ENCODE measurements at regions not wholly inside any gene's neighbourhood (a gene's known extent, or its start where the extent isn't known, plus 50 kb on each side); places are given as distances from the start of the nearest gene placed in this dataset.

- H3K27me3 Mint-ChIP-seq: no peaks in the 10 kb centered on the region
- peaks cover 38% of the 10 kb centered on the region for H3K4me1 Mint-ChIP-seq
- no peaks in the 10 kb centered on the region for H3K36me3 Mint-ChIP-seq (ENCODE audit: low read depth)
- CTCF ChIA-PET: no interaction called here
- no peak overlapping the region for H3K4me3 Mint-ChIP-seq
- H3K27ac Mint-ChIP-seq: no peak overlapping the region
- POLR2A ChIA-PET: no interaction called here
- no peaks in the 10 kb centered on the region for H3K9me3 Mint-ChIP-seq (ENCODE audit: low read depth)
- intact Hi-C loops (cut with DNase I, micrococcal nuclease): no loop called here
- ATAC-seq: no peak
- no peak for DNase-seq
These were observed 125.9 kb upstream of the CXCR4 start for GRCh38 chr2:136243638-136244535.

DNA sequence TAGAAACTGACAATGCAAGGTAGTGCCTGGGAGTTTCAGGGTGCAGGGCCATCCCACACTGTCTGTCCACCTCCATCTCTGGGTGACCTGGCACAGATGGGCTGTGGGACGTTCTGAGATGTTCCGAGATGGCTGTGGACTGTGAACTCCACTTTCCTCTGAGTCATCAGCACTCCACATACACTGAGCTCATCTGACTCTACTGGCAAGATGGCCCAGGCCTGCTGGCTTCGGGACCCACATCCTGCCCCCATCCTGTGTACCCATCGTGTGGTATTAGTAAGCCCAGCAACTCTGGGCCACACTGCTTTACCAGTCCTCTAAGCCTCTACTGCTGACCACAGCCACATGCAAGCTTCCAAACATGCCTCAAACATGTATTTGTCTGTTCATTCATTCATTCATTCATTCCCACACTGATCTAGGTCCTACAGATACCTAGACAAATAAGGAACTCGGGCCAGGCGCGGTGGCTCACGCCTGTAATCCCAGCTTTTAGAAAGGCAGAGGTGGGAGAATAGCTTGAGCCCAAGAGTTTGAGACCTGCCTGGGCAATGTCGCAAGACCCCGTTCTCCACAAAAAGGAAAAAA, 124.8 kb upstream of the CXCR4 start:
- ATAC-seq: peak; percentile 68
- CTCF ChIA-PET: interaction anchor here (0.7 to 1.6 kb wide), 2 partner anchors 129 to 138 kb away, joined by 3 to 8 read pairs; no protein-coding TSS in a partner anchor
- Mint-ChIP-seq H3K36me3 (ENCODE audit: low read depth) (peaks cover 2% of the 10 kb centered on the region), H3K27me3 (no peaks in the 10 kb centered on the region), H3K4me1 (peaks cover 48% of the 10 kb centered on the region), H3K9me3 (ENCODE audit: low read depth) (no peaks in the 10 kb centered on the region), H3K4me3 (no peak overlapping the region), H3K27ac (peak overlapping the region; percentile 78)
- intact Hi-C loops (cut with DNase I, micrococcal nuclease): no loop called here
- POLR2A ChIA-PET: no interaction called here
- peak; percentile 64 for DNase-seq

- H3K27ac Mint-ChIP-seq: peak overlapping the region; percentile 78
- CTCF ChIA-PET: interaction anchor here (1.6 kb wide), 1 partner anchor 139 kb away, joined by 8 read pairs; no protein-coding TSS in a partner anchor
- ATAC-seq (no peak), DNase-seq (no peak)
- peaks cover 43% of the 10 kb centered on the region for H3K4me1 Mint-ChIP-seq
- no peaks in the 10 kb centered on the region for H3K27me3 Mint-ChIP-seq
- intact Hi-C loops (cut with DNase I, micrococcal nuclease): no loop called here
- H3K36me3 Mint-ChIP-seq (ENCODE audit: low read depth): peaks cover 2% of the 10 kb centered on the region
- H3K4me3 Mint-ChIP-seq: no peak overlapping the region
- POLR2A ChIA-PET: no interaction called here
- H3K9me3 Mint-ChIP-seq (ENCODE audit: low read depth): no peaks in the 10 kb centered on the region
These were observed 124.2 kb upstream of the CXCR4 start for GRCh38 chr2:136242100-136242499.

GRCh38 chr2:136239079-136239685, 121.2 kb upstream of the CXCR4 start:
- CTCF ChIA-PET: interaction anchor here (0.5 to 1.8 kb wide), 7 partner anchors 12 to 255 kb away, joined by 3 to 10 read pairs (median 4); no protein-coding TSS in a partner anchor
- H3K27me3 Mint-ChIP-seq: no peaks in the 10 kb centered on the region
- peaks cover 43% of the 10 kb centered on the region for H3K4me1 Mint-ChIP-seq
- H3K27ac Mint-ChIP-seq: peak overlapping the region; percentile 93
- ATAC-seq (peak; percentile 12), DNase-seq (no peak)
- H3K36me3 Mint-ChIP-seq (ENCODE audit: low read depth): peaks cover 2% of the 10 kb centered on the region
- intact Hi-C loops (cut with DNase I, micrococcal nuclease): loop anchor here (1.0 to 10.0 kb wide), 10 partner anchors 26 to 324 kb away; partner anchors contain the start of gene CXCR4 (in 1 of the 2)
- H3K4me3 Mint-ChIP-seq: no peak overlapping the region
- POLR2A ChIA-PET: interaction anchor here (0.6 to 2.0 kb wide), 7 partner anchors 8 to 144 kb away, joined by 3 to 8 read pairs (median 6); no protein-coding TSS in a partner anchor
- H3K9me3 Mint-ChIP-seq (ENCODE audit: low read depth): no peaks in the 10 kb centered on the region

- POLR2A ChIA-PET: interaction anchor here (0.6 to 2.0 kb wide), 8 partner anchors 9 to 145 kb away, joined by 3 to 8 read pairs (median 5); no protein-coding TSS in a partner anchor
- peak overlapping the region; percentile 15 for H3K4me3 Mint-ChIP-seq
- peak; percentile 82 for ATAC-seq
- H3K27ac Mint-ChIP-seq: peak overlapping the region; percentile 93
- no peaks in the 10 kb centered on the region for H3K27me3 Mint-ChIP-seq
- H3K9me3 Mint-ChIP-seq (ENCODE audit: low read depth): no peaks in the 10 kb centered on the region
- DNase-seq: peak; percentile 44
- intact Hi-C loops (cut with DNase I, micrococcal nuclease): loop anchor here (1.0 to 10.0 kb wide), 10 partner anchors 26 to 324 kb away; partner anchors contain the start of gene CXCR4 (in 1 of the 2)
- CTCF ChIA-PET: interaction anchor here (0.7 to 1.8 kb wide), 9 partner anchors 12 to 144 kb away, joined by 3 to 10 read pairs (median 4); no protein-coding TSS in a partner anchor
- H3K4me1 Mint-ChIP-seq: peaks cover 43% of the 10 kb centered on the region
- H3K36me3 Mint-ChIP-seq (ENCODE audit: low read depth): peaks cover 2% of the 10 kb centered on the region
These were observed 120.5 kb upstream of the CXCR4 start for GRCh38 chr2:136238286-136239078.

GRCh38 chr2:136236019-136236418, 118.1 kb upstream of the CXCR4 start:
- H3K27ac Mint-ChIP-seq: no peak overlapping the region
- no peak overlapping the region for H3K4me3 Mint-ChIP-seq
- intact Hi-C loops (cut with DNase I, micrococcal nuclease): loop anchor here in 1 of 2 experiments (5.0 to 10.0 kb wide), 3 partner anchors 119 to 321 kb away; partner anchors contain the start of gene CXCR4
- POLR2A ChIA-PET: interaction anchor here (1.0 kb wide), 1 partner anchor 23 kb away, joined by 3 read pairs; no protein-coding TSS in a partner anchor
- ATAC-seq (no peak), DNase-seq (no peak)
- H3K36me3 Mint-ChIP-seq (ENCODE audit: low read depth): peaks cover 2% of the 10 kb centered on the region
- peaks cover 2% of the 10 kb centered on the region for H3K27me3 Mint-ChIP-seq
- CTCF ChIA-PET: interaction anchor here (1.0 to 1.3 kb wide), 2 partner anchors 16 to 143 kb away, joined by 3 read pairs; no protein-coding TSS in a partner anchor
- no peaks in the 10 kb centered on the region for H3K9me3 Mint-ChIP-seq (ENCODE audit: low read depth)
- peaks cover 30% of the 10 kb centered on the region for H3K4me1 Mint-ChIP-seq

DNA sequence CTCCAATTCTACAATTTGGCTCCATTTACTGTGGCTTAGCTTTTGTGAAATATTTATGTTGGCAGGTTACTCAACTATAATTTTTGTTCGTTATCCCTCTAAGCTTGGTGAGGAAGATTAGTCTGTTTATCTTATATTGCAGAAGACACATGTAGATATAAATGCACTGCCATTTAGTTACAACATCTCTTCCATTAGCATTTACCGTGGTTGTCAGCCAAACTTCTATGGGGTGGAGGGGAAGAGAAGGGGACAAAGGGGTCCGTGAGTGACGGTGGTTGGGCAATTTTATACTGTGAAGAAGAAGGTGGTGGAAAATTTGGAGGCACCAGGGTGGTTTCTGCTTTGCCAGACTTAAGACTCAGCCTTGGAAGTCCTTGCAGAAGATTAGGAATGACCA, 117.6 kb upstream of the CXCR4 start:
- POLR2A ChIA-PET: no interaction called here
- no peaks in the 10 kb centered on the region for H3K9me3 Mint-ChIP-seq (ENCODE audit: low read depth)
- intact Hi-C loops (cut with DNase I, micrococcal nuclease): loop anchor here in 1 of 2 experiments (5.0 to 10.0 kb wide), 3 partner anchors 118 to 321 kb away; partner anchors contain the start of gene CXCR4
- H3K27ac Mint-ChIP-seq: no peak overlapping the region
- H3K36me3 Mint-ChIP-seq (ENCODE audit: low read depth): peaks cover 2% of the 10 kb centered on the region
- H3K4me1 Mint-ChIP-seq: peaks cover 29% of the 10 kb centered on the region
- H3K4me3 Mint-ChIP-seq: no peak overlapping the region
- ATAC-seq: no peak
- CTCF ChIA-PET: interaction anchor here (1.3 kb wide), 1 partner anchor 15 kb away, joined by 3 read pairs; no protein-coding TSS in a partner anchor
- H3K27me3 Mint-ChIP-seq: peaks cover 2% of the 10 kb centered on the region
- DNase-seq: no peak

GRCh38 chr2:136234261-136234660, 116.3 kb upstream of the CXCR4 start:
- intact Hi-C loops (cut with DNase I, micrococcal nuclease): loop anchor here in 1 of 2 experiments (10.0 kb wide), 2 partner anchors 179 to 319 kb away; no protein-coding TSS in a partner anchor
- peaks cover 1% of the 10 kb centered on the region for H3K9me3 Mint-ChIP-seq (ENCODE audit: low read depth)
- ChIA-PET POLR2A (no interaction called here), CTCF (interaction anchor here (0.6 kb wide), 1 partner anchor 54 kb away, joined by 3 read pairs; no protein-coding TSS in a partner anchor)
- H3K27me3 Mint-ChIP-seq: peaks cover 2% of the 10 kb centered on the region
- H3K27ac Mint-ChIP-seq: no peak overlapping the region
- DNase-seq (no peak), ATAC-seq (no peak)
- peaks cover 2% of the 10 kb centered on the region for H3K36me3 Mint-ChIP-seq (ENCODE audit: low read depth)
- H3K4me1 Mint-ChIP-seq: peaks cover 17% of the 10 kb centered on the region
- H3K4me3 Mint-ChIP-seq: no peak overlapping the region

DNA sequence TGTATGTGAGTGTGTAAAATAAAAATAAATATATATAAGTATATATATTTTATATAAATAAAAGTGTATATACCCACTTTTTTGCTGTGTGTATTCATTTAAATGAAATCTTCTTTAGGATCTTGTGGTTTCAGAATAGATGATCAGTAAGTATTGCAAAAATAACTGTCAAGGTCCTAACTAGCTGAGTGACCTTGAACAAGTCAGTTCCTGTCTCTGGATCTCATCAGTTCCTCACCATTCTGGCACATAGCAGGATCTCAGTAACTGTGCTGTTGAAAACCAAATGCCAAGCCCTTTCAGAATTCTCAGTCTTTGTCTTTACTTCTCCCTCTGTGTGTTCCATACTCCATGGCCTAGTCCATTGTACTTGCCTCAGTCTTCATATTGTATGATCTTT, 115.3 kb upstream of the CXCR4 start:
- DNase-seq: no peak
- POLR2A ChIA-PET: no interaction called here
- peaks cover 7% of the 10 kb centered on the region for H3K4me1 Mint-ChIP-seq
- CTCF ChIA-PET: no interaction called here
- peaks cover 2% of the 10 kb centered on the region for H3K27me3 Mint-ChIP-seq
- no peaks in the 10 kb centered on the region for H3K36me3 Mint-ChIP-seq (ENCODE audit: low read depth)
- no peak for ATAC-seq
- intact Hi-C loops (cut with DNase I, micrococcal nuclease): loop anchor here in 1 of 2 experiments (10.0 kb wide), 2 partner anchors 178 to 318 kb away; no protein-coding TSS in a partner anchor
- H3K9me3 Mint-ChIP-seq (ENCODE audit: low read depth): peaks cover 7% of the 10 kb centered on the region
- no peak overlapping the region for H3K4me3 Mint-ChIP-seq
- no peak overlapping the region for H3K27ac Mint-ChIP-seq

- no peaks in the 10 kb centered on the region for H3K36me3 Mint-ChIP-seq (ENCODE audit: low read depth)
- intact Hi-C loops (cut with DNase I, micrococcal nuclease): loop anchor here in 1 of 2 experiments (10.0 kb wide), 2 partner anchors 178 to 318 kb away; no protein-coding TSS in a partner anchor
- DNase-seq (no peak), ATAC-seq (no peak)
- peaks cover 2% of the 10 kb centered on the region for H3K27me3 Mint-ChIP-seq
- H3K4me1 Mint-ChIP-seq: peaks cover under 1% of the 10 kb centered on the region
- no peak overlapping the region for H3K27ac Mint-ChIP-seq
- ChIA-PET CTCF (interaction anchor here (0.7 kb wide), 1 partner anchor 1160 kb away, joined by 3 read pairs; no protein-coding TSS in a partner anchor), POLR2A (no interaction called here)
- H3K4me3 Mint-ChIP-seq: no peak overlapping the region
- H3K9me3 Mint-ChIP-seq (ENCODE audit: low read depth): peaks cover 7% of the 10 kb centered on the region
These were observed 114.7 kb upstream of the CXCR4 start for GRCh38 chr2:136232456-136233172.

All from activated CD4-positive, alpha-beta T cell treated with anti-CD3 and anti-CD28 coated beads for 36 hours (primary cell).